ENCODE measurements at regions not wholly inside any gene's neighbourhood (a gene's known extent, or its start where the extent isn't known, plus 50 kb on each side); places are given as distances from the start of the nearest gene placed in this dataset.
"Not testable (repeated sequence)": the region's sequence is repeated elsewhere in the genome, so short reads cannot be mapped to it uniquely, and the experiment has no call there.

- TF ChIP-seq, protein P1, sequence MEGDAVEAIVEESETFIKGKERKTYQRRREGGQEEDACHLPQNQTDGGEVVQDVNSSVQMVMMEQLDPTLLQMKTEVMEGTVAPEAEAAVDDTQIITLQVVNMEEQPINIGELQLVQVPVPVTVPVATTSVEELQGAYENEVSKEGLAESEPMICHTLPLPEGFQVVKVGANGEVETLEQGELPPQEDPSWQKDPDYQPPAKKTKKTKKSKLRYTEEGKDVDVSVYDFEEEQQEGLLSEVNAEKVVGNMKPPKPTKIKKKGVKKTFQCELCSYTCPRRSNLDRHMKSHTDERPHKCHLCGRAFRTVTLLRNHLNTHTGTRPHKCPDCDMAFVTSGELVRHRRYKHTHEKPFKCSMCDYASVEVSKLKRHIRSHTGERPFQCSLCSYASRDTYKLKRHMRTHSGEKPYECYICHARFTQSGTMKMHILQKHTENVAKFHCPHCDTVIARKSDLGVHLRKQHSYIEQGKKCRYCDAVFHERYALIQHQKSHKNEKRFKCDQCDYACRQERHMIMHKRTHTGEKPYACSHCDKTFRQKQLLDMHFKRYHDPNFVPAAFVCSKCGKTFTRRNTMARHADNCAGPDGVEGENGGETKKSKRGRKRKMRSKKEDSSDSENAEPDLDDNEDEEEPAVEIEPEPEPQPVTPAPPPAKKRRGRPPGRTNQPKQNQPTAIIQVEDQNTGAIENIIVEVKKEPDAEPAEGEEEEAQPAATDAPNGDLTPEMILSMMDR (conservative IDR thresholded peaks at IDR 0.05), result not testable (repeated sequence)
- not testable (repeated sequence) for TF ChIP-seq EZH2 (IDR thresholded peaks at IDR 0.05; ENCODE audit: low read depth)
These were observed 470.6 kb upstream of the RGS6 start for GRCh38 chr14:71461617-71462016.

All from PC-9 (cell line).